HL-60 (cell line): ENCODE measurements at regions not wholly inside any gene's neighbourhood (a gene's known extent, or its start where the extent isn't known, plus 50 kb on each side); places are given as distances from the start of the nearest gene placed in this dataset.

Experiments used
- DNase-seq, 2 experiments: peaks; one replicate each; pipeline ENCODE4 v3.0.0-alpha.2; 2010 to 2020; ENCODE audit warnings: low read depth in 1 of 2, low spot score in 1 of 2
- H3K27ac ChIP-seq: fragments of 250-450 bp; sonication (Bioruptor Pico); replicated peaks from 2 replicates; pipeline ENCODE4 v1.5.1; 2020; ENCODE audit warnings: mild to moderate bottlenecking, moderate library complexity
- H3K27me3 ChIP-seq: fragments of 250-450 bp; sonication (Bioruptor Pico); 2 replicates; pipeline ENCODE4 v1.5.1; 2021; ENCODE audit warnings: mild to moderate bottlenecking, moderate library complexity; ENCODE audit not compliant: insufficient read depth, poor library complexity, severe bottlenecking
- H3K4me3 ChIP-seq: replicated peaks from 2 replicates; pipeline ENCODE4 v1.5.1; 2011; ENCODE audit warnings: mild to moderate bottlenecking, control low read depth, low read length; ENCODE audit not compliant: insufficient read depth
- CTCF ChIP-seq: IDR thresholded peaks from one replicate; pipeline ENCODE4 v1.5.1; 2011; ENCODE audit warnings: low read length, control low read depth, inconsistent platforms; ENCODE audit not compliant: insufficient read depth
- GABPA ChIP-seq: IDR thresholded peaks from 2 replicates; pipeline ENCODE4 v1.6.1; 2012; ENCODE audit warnings: low read depth
- POLR2AphosphoS5 ChIP-seq: IDR thresholded peaks from 2 replicates; pipeline ENCODE4 v1.6.1; 2012; ENCODE audit warnings: low read depth
- REST ChIP-seq: IDR thresholded peaks from 2 replicates; pipeline ENCODE4 v1.6.1; 2012; ENCODE audit warnings: low read depth; ENCODE audit not compliant: insufficient replicate concordance
- SPI1 ChIP-seq: IDR thresholded peaks from 2 replicates; pipeline ENCODE4 v1.6.1; 2012; ENCODE audit warnings: low read depth, mild to moderate bottlenecking, borderline replicate concordance

GRCh38 chr18:41073372-41073954 lies 881.6 kb upstream of the PIK3C3 start:
- no peak overlapping the region for H3K4me3 ChIP-seq
- DNase-seq: no peak
- H3K27ac ChIP-seq: no peak overlapping the region
- TF ChIP-seq GABPA (no peak), CTCF (no peak)
- no peaks in the 10 kb centered on the region for H3K27me3 ChIP-seq

- no peaks in the 10 kb centered on the region for H3K27me3 ChIP-seq
- no peak overlapping the region for H3K27ac ChIP-seq
- TF ChIP-seq POLR2AphosphoS5: no peak
- TF ChIP-seq CTCF: no peak
- no peak for TF ChIP-seq SPI1
- TF ChIP-seq GABPA: no peak
- no peak overlapping the region for H3K4me3 ChIP-seq
- DNase-seq: no peak
Observed at GRCh38 chr18:41072946-41073345, 882.1 kb upstream of the PIK3C3 start.

- no peak overlapping the region for H3K27ac ChIP-seq
- no peak for DNase-seq
- H3K4me3 ChIP-seq: no peak overlapping the region
- no peaks in the 10 kb centered on the region for H3K27me3 ChIP-seq
- no peak for TF ChIP-seq SPI1
- TF ChIP-seq REST: no peak
- TF ChIP-seq GABPA: no peak
- TF ChIP-seq POLR2AphosphoS5: no peak
- TF ChIP-seq CTCF: no peak
Observed at GRCh38 chr18:41071826-41072225, 883.2 kb upstream of the PIK3C3 start.

GRCh38 chr18:41069167-41069566 lies 885.9 kb upstream of the PIK3C3 start:
- Histone ChIP-seq H3K4me3 (no peak overlapping the region), H3K27me3 (no peaks in the 10 kb centered on the region), H3K27ac (no peak overlapping the region)
- TF ChIP-seq GABPA (no peak), POLR2AphosphoS5 (no peak), SPI1 (no peak), CTCF (no peak), REST (no peak)
- no peak for DNase-seq
